Adrenal gland (tissue), 9 donors: ENCODE measurements at regions not wholly inside any gene's neighbourhood (a gene's known extent, or its start where the extent isn't known, plus 50 kb on each side); places are given as distances from the start of the nearest gene placed in this dataset.

ENCODE experiments used
- DNase-seq, 7 donors: peaks; one replicate each; pipeline ENCODE4 v3.0.0-alpha.2; 2019 to 2020
- H3K27ac ChIP-seq, 5 donors: fragments of 200-600 bp; sonication (generic) in 4 of 5; 1 replicate in 3 of 5; 2 replicates in 2 of 5; pipeline versions ENCODE4 v1.5.1 to v1.8.0; 2016 to 2020; ENCODE audit warnings: mild to moderate bottlenecking in 1 of 5
- H3K27me3 ChIP-seq: fragments of 200-600 bp; 2 replicates; pipeline ENCODE4 v1.8.0; 2021
- H3K36me3 ChIP-seq, 2 donors: fragments of 200-600 bp; replicated peaks in 1 of 2; 1 replicate in 1 of 2; 2 replicates in 1 of 2; pipeline versions ENCODE4 v1.5.1 to v1.8.0; 2018 to 2022
- H3K4me1 ChIP-seq, 2 donors: fragments of 200-600 bp; replicated peaks in 1 of 2; 1 replicate in 1 of 2; 2 replicates in 1 of 2; pipeline versions ENCODE4 v1.5.1 to v1.8.0; 2018 to 2021
- H3K4me3 ChIP-seq, 4 donors: fragments of 200-600 bp; sonication (generic) in 3 of 4; one replicate each; pipeline ENCODE4 v1.5.1; 2016 to 2018
- H3K9me3 ChIP-seq, 3 donors: fragments of 200-600 bp; sonication (generic) in 1 of 3; replicated peaks in 1 of 3; 1 replicate in 2 of 3; 2 replicates in 1 of 3; pipeline versions ENCODE4 v1.5.1 to v1.8.0; 2016 to 2021
- POLR2A ChIP-seq, 2 donors: fragments of 450-650 bp; IDR thresholded peaks; one replicate each; pipeline ENCODE4 v1.6.1; 2017; ENCODE audit warnings: antibody characterized with exemption in 2 of 2, mild to moderate bottlenecking in 2 of 2, moderate library complexity in 1 of 2
- WGBS, 4 donors: extraction: QIAGEN DNeasy Blood & Tissue Kit in 2 of 4; methylation state at CpG; one replicate each; pipeline versions ENCODE4 v1.1.5 to v1.1.7; 2013 to 2017; 5-methylcytosine and 5-hydroxymethylcytosine counted together
- intact Hi-C, 2 donors: fragments of 100-400 bp; cut with DNase I; formaldehyde crosslinking; loops; one replicate each; pipeline versions ENCODE4 v1.14.1 to v1.15.0; 2022 to 2023
- TF ChIP-seq, protein P1 (sequence below), 6 experiments: fragments of 450-650 bp in 4 of 6; fragments of 200-600 bp in 2 of 6; sonication (generic) in 1 of 6; IDR thresholded peaks; 1 replicate in 5 of 6; 2 replicates in 1 of 6; pipeline versions ENCODE4 v1.5.1 to v1.8.0; 2016 to 2021; ENCODE audit warnings: antibody characterized with exemption in 6 of 6, mild to moderate bottlenecking in 2 of 6, moderate library complexity in 1 of 6
- donor health status: healthy with polysubstance abuse.
- donor health status: Bipolar disorder and iron deficiency.
- donor health status: DM: yes; HTN: yes; CAD: no.
- donor health status: DM: no; HTN: no; CAD: no.
- donor health status: DM: no; HTN: no; CAD: no.

DNA sequence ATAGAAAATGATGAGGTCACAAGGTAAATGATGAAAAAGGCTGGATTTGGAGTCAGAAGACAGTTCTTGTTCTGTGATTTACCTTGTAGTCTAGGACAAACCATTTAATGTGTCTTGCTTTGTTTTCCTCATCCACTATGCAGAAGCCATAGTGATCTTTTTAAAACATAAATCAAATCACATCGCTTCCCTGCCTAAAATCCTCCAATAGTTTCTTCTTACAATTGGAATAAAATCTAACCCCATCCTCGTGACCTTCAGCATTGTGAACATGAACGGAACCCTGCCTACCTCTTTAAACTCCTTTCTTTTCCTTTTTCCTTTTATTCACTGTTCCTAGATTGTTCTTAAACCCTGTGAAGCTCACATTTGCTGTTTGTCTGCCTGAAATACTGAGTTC lies 204.9 kb upstream of the SAMSN1 start:
- TF ChIP-seq, protein P1, sequence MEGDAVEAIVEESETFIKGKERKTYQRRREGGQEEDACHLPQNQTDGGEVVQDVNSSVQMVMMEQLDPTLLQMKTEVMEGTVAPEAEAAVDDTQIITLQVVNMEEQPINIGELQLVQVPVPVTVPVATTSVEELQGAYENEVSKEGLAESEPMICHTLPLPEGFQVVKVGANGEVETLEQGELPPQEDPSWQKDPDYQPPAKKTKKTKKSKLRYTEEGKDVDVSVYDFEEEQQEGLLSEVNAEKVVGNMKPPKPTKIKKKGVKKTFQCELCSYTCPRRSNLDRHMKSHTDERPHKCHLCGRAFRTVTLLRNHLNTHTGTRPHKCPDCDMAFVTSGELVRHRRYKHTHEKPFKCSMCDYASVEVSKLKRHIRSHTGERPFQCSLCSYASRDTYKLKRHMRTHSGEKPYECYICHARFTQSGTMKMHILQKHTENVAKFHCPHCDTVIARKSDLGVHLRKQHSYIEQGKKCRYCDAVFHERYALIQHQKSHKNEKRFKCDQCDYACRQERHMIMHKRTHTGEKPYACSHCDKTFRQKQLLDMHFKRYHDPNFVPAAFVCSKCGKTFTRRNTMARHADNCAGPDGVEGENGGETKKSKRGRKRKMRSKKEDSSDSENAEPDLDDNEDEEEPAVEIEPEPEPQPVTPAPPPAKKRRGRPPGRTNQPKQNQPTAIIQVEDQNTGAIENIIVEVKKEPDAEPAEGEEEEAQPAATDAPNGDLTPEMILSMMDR (IDR thresholded peaks at IDR 0.05) = no peak
- no peak for TF ChIP-seq POLR2A (IDR thresholded peaks at IDR 0.05)
- H3K36me3 ChIP-seq = no peaks in the 10 kb centered on the region
- H3K27ac ChIP-seq = no peak overlapping the region
- no peaks in the 10 kb centered on the region for H3K4me1 ChIP-seq
- no peak overlapping the region for H3K4me3 ChIP-seq
- DNase-seq = no peak
- H3K9me3 ChIP-seq = no peaks in the 10 kb centered on the region
- intact Hi-C loops = no loop called here
- H3K27me3 ChIP-seq = no peaks in the 10 kb centered on the region
- 76 to 79% (median 79%) methylated on average over 3 of the region's 3 CpGs for WGBS, 4 donors

DNA sequence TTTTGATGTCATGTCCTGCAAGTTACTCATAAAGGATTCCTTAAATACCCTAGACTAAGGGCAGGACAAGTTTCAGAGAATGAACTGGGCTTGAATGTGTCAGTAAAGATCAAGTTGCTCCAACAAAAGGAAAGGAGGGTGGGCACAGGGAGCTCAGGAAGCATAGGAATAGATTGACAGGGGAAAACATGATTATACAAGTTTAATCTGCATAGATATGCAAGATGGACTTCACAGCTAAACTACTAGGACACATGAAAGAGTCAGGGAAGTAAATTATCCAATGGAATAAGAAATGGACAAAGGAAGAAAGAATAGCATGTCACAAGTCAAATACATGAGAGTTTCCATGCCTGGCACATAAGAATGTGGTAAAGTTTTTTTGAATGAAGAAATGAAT lies 203.9 kb upstream of the SAMSN1 start:
- Histone ChIP-seq H3K27ac (no peak overlapping the region), H3K4me3 (no peak overlapping the region), H3K27me3 (no peaks in the 10 kb centered on the region), H3K9me3 (no peaks in the 10 kb centered on the region), H3K4me1 (no peaks in the 10 kb centered on the region), H3K36me3 (no peaks in the 10 kb centered on the region)
- no peak for DNase-seq
- intact Hi-C loops = no loop called here
- TF ChIP-seq, protein P1 (IDR thresholded peaks at IDR 0.05) = no peak
- no peak for TF ChIP-seq POLR2A (IDR thresholded peaks at IDR 0.05)

DNA sequence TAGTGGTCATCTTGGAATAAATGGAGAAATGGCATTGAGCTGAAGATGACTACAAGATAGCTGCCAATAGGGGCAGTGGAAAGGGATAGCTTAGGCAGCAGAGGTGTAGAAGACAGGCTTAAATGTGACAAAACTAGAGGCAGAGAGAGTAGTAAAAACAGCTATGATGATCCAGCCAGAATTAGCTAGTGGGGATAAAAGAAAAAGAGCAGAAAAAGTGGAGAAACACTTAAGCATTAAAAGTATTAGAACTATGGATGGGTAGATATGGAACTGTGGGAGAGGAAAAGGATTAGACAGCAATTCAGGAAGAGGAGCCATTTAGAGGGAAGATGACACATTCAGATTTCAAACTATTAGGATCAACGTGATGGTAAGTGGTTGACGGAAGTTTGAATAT lies 202.5 kb upstream of the SAMSN1 start:
- DNase-seq = no peak
- Histone ChIP-seq H3K27ac (no peak overlapping the region), H3K36me3 (no peaks in the 10 kb centered on the region), H3K9me3 (no peaks in the 10 kb centered on the region), H3K4me3 (no peak overlapping the region), H3K4me1 (no peaks in the 10 kb centered on the region), H3K27me3 (no peaks in the 10 kb centered on the region)
- 74 to 86% (median 76%) methylated on average over 2 of the region's 2 CpGs for WGBS, 4 donors
- TF ChIP-seq, protein P1 (IDR thresholded peaks at IDR 0.05) = no peak
- no peak for TF ChIP-seq POLR2A (IDR thresholded peaks at IDR 0.05)
- intact Hi-C loops = no loop called here

DNA sequence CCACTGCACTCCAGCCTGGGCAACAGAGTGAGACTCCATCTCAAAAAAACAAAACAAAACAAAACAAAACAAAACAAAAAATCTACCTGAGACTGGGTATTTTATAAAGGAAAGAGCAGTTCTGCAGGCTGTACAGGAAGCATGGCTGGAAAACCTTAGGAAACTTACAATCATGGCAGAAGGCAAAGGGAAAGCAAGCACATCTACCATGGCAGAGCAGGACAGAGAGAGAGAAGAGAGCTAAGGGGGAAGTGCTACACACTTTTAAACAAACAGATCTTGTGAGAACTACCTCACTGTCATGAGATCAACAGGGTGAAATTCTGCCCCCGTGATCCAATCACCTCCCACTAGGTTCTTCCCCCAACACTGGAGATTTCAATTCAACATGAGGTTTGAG lies 198.3 kb upstream of the SAMSN1 start:
- Histone ChIP-seq H3K36me3 (no peaks in the 10 kb centered on the region), H3K4me3 (no peak overlapping the region), H3K4me1 (no peaks in the 10 kb centered on the region), H3K27me3 (no peaks in the 10 kb centered on the region), H3K27ac (no peak overlapping the region), H3K9me3 (no peaks in the 10 kb centered on the region)
- no peak for DNase-seq
- no peak for TF ChIP-seq POLR2A (IDR thresholded peaks at IDR 0.05)
- TF ChIP-seq, protein P1 (IDR thresholded peaks at IDR 0.05) = no peak
- WGBS, 4 donors = 79 to 100% (median 87%) methylated on average over 1 of the region's 1 CpG
- intact Hi-C loops = no loop called here
